GM10248 (cell line): ENCODE measurements at regions not wholly inside any gene's neighbourhood (a gene's known extent, or its start where the extent isn't known, plus 50 kb on each side); places are given as distances from the start of the nearest gene placed in this dataset.

Source experiments
- CTCF ChIA-PET: fragments of 300-600 bp; sonication (Branson Sonifier 250); formaldehyde crosslinking; extraction: SDS; loops from one replicate; lab custom pipeline; 2021; ENCODE audit warnings: antibody characterized with exemption; lab: Yijun Ruan, JAX
- POLR2A ChIA-PET: fragments of 350-650 bp; sonication (Branson Sonifier 250); formaldehyde crosslinking; extraction: SDS; loops from one replicate; lab custom pipeline; 2020; ENCODE audit warnings: antibody characterized with exemption; lab: Yijun Ruan, JAX
- DNase-seq: peaks from one replicate; pipeline ENCODE4 v3.0.0; 2012; ENCODE audit errors: extremely low spot score
- CTCF ChIP-seq: IDR thresholded peaks from 2 replicates; pipeline ENCODE4 v1.5.1; 2012; ENCODE audit warnings: mild to moderate bottlenecking, low read depth; ENCODE audit errors: extremely low read depth, missing control alignments, control extremely low read depth

- no peak for TF ChIP-seq CTCF
- no peak for DNase-seq
- ChIA-PET POLR2A (no interaction called here), CTCF (interaction anchor here (0.9 kb wide), 1 partner anchor 9 kb away, joined by 3 read pairs; no protein-coding TSS in a partner anchor)
Observed at GRCh38 chr16:87080571-87081167, 236.5 kb downstream of the C16orf95 start.

- ChIA-PET CTCF (interaction anchor here (1.4 kb wide), 1 partner anchor 23 kb away, joined by 6 read pairs; no protein-coding TSS in a partner anchor), POLR2A (no interaction called here)
- TF ChIP-seq CTCF: no peak
- no peak for DNase-seq
Observed at GRCh38 chr16:87085441-87085840, 231.8 kb downstream of the C16orf95 start.

GRCh38 chr16:87086156-87086555 is 231.0 kb downstream of the C16orf95 start:
- ChIA-PET POLR2A (no interaction called here), CTCF (no interaction called here)
- no peak for DNase-seq

GRCh38 chr16:87086575-87086974 is 230.6 kb downstream of the C16orf95 start:
- TF ChIP-seq CTCF: no peak
- CTCF ChIA-PET: no interaction called here
- DNase-seq: no peak
- POLR2A ChIA-PET: no interaction called here

More at GRCh38 chr16:87086156-87086555, 231.0 kb downstream of the C16orf95 start:
- TF ChIP-seq CTCF: no peak

GRCh38 chr16:87092958-87093357 is 224.2 kb downstream of the C16orf95 start:
- TF ChIP-seq CTCF: no peak
- ChIA-PET CTCF (no interaction called here), POLR2A (no interaction called here)
- DNase-seq: no peak

GRCh38 chr16:87093804-87094555 is 223.2 kb downstream of the C16orf95 start:
- POLR2A ChIA-PET: no interaction called here
- no peak for TF ChIP-seq CTCF
- CTCF ChIA-PET: no interaction called here

More at GRCh38 chr16:87093804-87094555, 223.2 kb downstream of the C16orf95 start:
- no peak for DNase-seq
